ENCODE measurements at regions not wholly inside any gene's neighbourhood (a gene's known extent, or its start where the extent isn't known, plus 50 kb on each side); places are given as distances from the start of the nearest gene placed in this dataset.

GRCh38 chr2:106028192-106028591, 165.9 kb downstream of the UXS1 start:
- ChIA-PET POLR2A (no interaction called here), CTCF (no interaction called here)
- Mint-ChIP-seq H3K9me3 (ENCODE audit: unreplicated experiment) (no peaks in the 10 kb centered on the region), H3K36me3 (ENCODE audit: insufficient read depth, unreplicated experiment) (no peaks in the 10 kb centered on the region), H3K27me3 (ENCODE audit: insufficient read depth, unreplicated experiment) (peaks cover 9% of the 10 kb centered on the region), H3K4me3 (ENCODE audit: unreplicated experiment) (no peak overlapping the region), H3K4me1 (ENCODE audit: insufficient read depth, unreplicated experiment) (peaks cover 5% of the 10 kb centered on the region), H3K27ac (ENCODE audit: low read depth, unreplicated experiment) (no peak overlapping the region)
- no peak for DNase-seq (ENCODE audit: unreplicated experiment)
- no TSS peak for BruUV-seq (replicated peaks)
- intact Hi-C loops (cut with micrococcal nuclease) = no loop called here
- TF ChIP-seq, protein P1, sequence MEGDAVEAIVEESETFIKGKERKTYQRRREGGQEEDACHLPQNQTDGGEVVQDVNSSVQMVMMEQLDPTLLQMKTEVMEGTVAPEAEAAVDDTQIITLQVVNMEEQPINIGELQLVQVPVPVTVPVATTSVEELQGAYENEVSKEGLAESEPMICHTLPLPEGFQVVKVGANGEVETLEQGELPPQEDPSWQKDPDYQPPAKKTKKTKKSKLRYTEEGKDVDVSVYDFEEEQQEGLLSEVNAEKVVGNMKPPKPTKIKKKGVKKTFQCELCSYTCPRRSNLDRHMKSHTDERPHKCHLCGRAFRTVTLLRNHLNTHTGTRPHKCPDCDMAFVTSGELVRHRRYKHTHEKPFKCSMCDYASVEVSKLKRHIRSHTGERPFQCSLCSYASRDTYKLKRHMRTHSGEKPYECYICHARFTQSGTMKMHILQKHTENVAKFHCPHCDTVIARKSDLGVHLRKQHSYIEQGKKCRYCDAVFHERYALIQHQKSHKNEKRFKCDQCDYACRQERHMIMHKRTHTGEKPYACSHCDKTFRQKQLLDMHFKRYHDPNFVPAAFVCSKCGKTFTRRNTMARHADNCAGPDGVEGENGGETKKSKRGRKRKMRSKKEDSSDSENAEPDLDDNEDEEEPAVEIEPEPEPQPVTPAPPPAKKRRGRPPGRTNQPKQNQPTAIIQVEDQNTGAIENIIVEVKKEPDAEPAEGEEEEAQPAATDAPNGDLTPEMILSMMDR (IDR thresholded peaks at IDR 0.05; ENCODE audit: unreplicated experiment) = no peak

- Mint-ChIP-seq H3K4me1 (ENCODE audit: insufficient read depth, unreplicated experiment) (peaks cover 5% of the 10 kb centered on the region), H3K27ac (ENCODE audit: low read depth, unreplicated experiment) (no peak overlapping the region), H3K9me3 (ENCODE audit: unreplicated experiment) (no peaks in the 10 kb centered on the region), H3K27me3 (ENCODE audit: insufficient read depth, unreplicated experiment) (peaks cover 9% of the 10 kb centered on the region), H3K36me3 (ENCODE audit: insufficient read depth, unreplicated experiment) (no peaks in the 10 kb centered on the region), H3K4me3 (ENCODE audit: unreplicated experiment) (no peak overlapping the region)
- ChIA-PET CTCF (no interaction called here), POLR2A (no interaction called here)
- intact Hi-C loops (cut with micrococcal nuclease) = no loop called here
- no peak for DNase-seq (ENCODE audit: unreplicated experiment)
- BruUV-seq (replicated peaks) = no TSS peak
- TF ChIP-seq, protein P1 (IDR thresholded peaks at IDR 0.05; ENCODE audit: unreplicated experiment) = no peak
Observed at GRCh38 chr2:106026271-106027190, 167.6 kb downstream of the UXS1 start.

DNA sequence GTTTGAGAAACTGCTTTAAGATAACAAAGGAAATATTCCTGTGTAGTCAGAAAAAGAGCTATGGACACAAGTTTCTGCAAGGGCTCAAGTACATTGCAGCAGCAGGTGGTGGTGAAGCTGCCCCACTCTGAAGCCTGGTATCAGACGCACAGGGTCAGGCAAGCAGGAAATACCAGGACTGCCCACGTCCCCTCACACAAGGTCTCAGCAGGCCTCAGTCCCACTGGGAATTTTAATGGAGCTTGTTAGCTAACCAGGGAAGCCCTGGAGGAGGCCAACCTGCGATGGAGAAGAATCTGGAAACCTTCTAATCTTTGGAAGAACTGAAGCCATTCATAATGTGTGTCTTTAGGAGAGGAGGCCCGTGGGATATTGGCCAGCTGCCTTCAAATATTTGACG, 168.3 kb downstream of the UXS1 start:
- ChIA-PET POLR2A (no interaction called here), CTCF (no interaction called here)
- Mint-ChIP-seq H3K27ac (ENCODE audit: low read depth, unreplicated experiment) (no peak overlapping the region), H3K9me3 (ENCODE audit: unreplicated experiment) (no peaks in the 10 kb centered on the region), H3K27me3 (ENCODE audit: insufficient read depth, unreplicated experiment) (peaks cover 9% of the 10 kb centered on the region), H3K4me3 (ENCODE audit: unreplicated experiment) (no peak overlapping the region), H3K4me1 (ENCODE audit: insufficient read depth, unreplicated experiment) (peaks cover 5% of the 10 kb centered on the region), H3K36me3 (ENCODE audit: insufficient read depth, unreplicated experiment) (no peaks in the 10 kb centered on the region)
- TF ChIP-seq, protein P1 (IDR thresholded peaks at IDR 0.05; ENCODE audit: unreplicated experiment) = no peak
- intact Hi-C loops (cut with micrococcal nuclease) = no loop called here
- DNase-seq (ENCODE audit: unreplicated experiment) = no peak
- BruUV-seq (replicated peaks) = no TSS peak

- ChIA-PET POLR2A (no interaction called here), CTCF (interaction anchor here (0.6 kb wide), 1 partner anchor 103 kb away, joined by 3 read pairs; no protein-coding TSS in a partner anchor)
- BruUV-seq (replicated peaks) = no TSS peak
- Mint-ChIP-seq H3K36me3 (ENCODE audit: insufficient read depth, unreplicated experiment) (no peaks in the 10 kb centered on the region), H3K4me1 (ENCODE audit: insufficient read depth, unreplicated experiment) (no peaks in the 10 kb centered on the region), H3K9me3 (ENCODE audit: unreplicated experiment) (no peaks in the 10 kb centered on the region), H3K27me3 (ENCODE audit: insufficient read depth, unreplicated experiment) (peaks cover 9% of the 10 kb centered on the region), H3K27ac (ENCODE audit: low read depth, unreplicated experiment) (no peak overlapping the region), H3K4me3 (ENCODE audit: unreplicated experiment) (no peak overlapping the region)
- DNase-seq (ENCODE audit: unreplicated experiment) = no peak
- TF ChIP-seq, protein P1 (IDR thresholded peaks at IDR 0.05; ENCODE audit: unreplicated experiment) = no peak
- intact Hi-C loops (cut with micrococcal nuclease) = no loop called here
Observed at GRCh38 chr2:106021662-106022028, 172.5 kb downstream of the UXS1 start.

Measured in MCF 10A (cell line).